ENCODE measurements at regions not wholly inside any gene's neighbourhood (a gene's known extent, or its start where the extent isn't known, plus 50 kb on each side); places are given as distances from the start of the nearest gene placed in this dataset.

GRCh38 chr5:60262576-60263295 lies 369.2 kb upstream of the PDE4D start:
- TF ChIP-seq CTCF (conservative IDR thresholded peaks at IDR 0.05 in 1 of 2, IDR thresholded peaks at IDR 0.05 in 1 of 2; ENCODE audit: low read depth in 1 of 2, low read length in 2 of 2), result no peak
- TF ChIP-seq EZH2 (IDR thresholded peaks at IDR 0.05; ENCODE audit: low read length, missing control alignments), result no peak
